Panc1 (cell line): ENCODE measurements at regions not wholly inside any gene's neighbourhood (a gene's known extent, or its start where the extent isn't known, plus 50 kb on each side); places are given as distances from the start of the nearest gene placed in this dataset.

Experiments used
- ATAC-seq: fragments of 200-7000 bp; cut with Tn5 transposase; 2 replicates; pipeline ENCODE4 v1.9.1; 2020; ENCODE audit warnings: mild to moderate bottlenecking, moderate library complexity
- BruUV-seq: library from RNA; stranded (reverse); fragments of 400-500 nt; replicated peaks from 2 replicates; lab custom pipeline; 2021; lab: Mats Ljungman, UMichigan
- CTCF ChIA-PET: fragments of 300-600 bp; sonication (Branson Sonifier 250); formaldehyde crosslinking; loops from one replicate; lab custom pipeline; 2022; ENCODE audit warnings: antibody characterized with exemption; lab: Charles Lee
- POLR2A ChIA-PET: fragments of 300-600 bp; sonication (Branson Sonifier 250); formaldehyde crosslinking; loops from one replicate; lab custom pipeline; 2022; ENCODE audit warnings: antibody characterized with exemption; lab: Charles Lee
- DNase-seq: peaks from one replicate; pipeline ENCODE4 v3.0.0-alpha.2; 2010; ENCODE audit warnings: low read depth, low spot score
- H3K27ac ChIP-seq: 2 replicates; pipeline ENCODE4 v1.5.1; 2011; ENCODE audit warnings: mild to moderate bottlenecking, low read length, inconsistent platforms
- H3K27me3 ChIP-seq: fragments of 200-500 bp; sonication (Bioruptor generic); 2 replicates; pipeline ENCODE4 v1.6.0; 2014; ENCODE audit warnings: low read length, inconsistent platforms; ENCODE audit not compliant: control insufficient read depth, insufficient read depth
- H3K36me3 ChIP-seq: fragments of 200-500 bp; sonication (Bioruptor generic); 2 replicates; pipeline ENCODE4 v1.5.1; 2014; ENCODE audit warnings: inconsistent platforms, mild to moderate bottlenecking, low read length, moderate library complexity; ENCODE audit not compliant: control insufficient read depth, insufficient read depth
- H3K4me1 ChIP-seq: 2 replicates; pipeline ENCODE4 v1.5.1; 2011; ENCODE audit warnings: inconsistent platforms, mild to moderate bottlenecking, low read length, moderate library complexity; ENCODE audit not compliant: control insufficient read depth, insufficient read depth
- H3K4me3 ChIP-seq, 2 experiments: 2 replicates each; pipeline ENCODE4 v1.5.1; 2011 to 2012; ENCODE audit warnings: low read depth in 2 of 2, low read length in 2 of 2, mild to moderate bottlenecking in 2 of 2, inconsistent platforms in 1 of 2, moderate library complexity in 1 of 2
- H3K9me3 ChIP-seq: fragments of 200-500 bp; sonication (Bioruptor generic); 2 replicates; pipeline ENCODE4 v1.5.1; 2014; ENCODE audit warnings: low read depth, mild to moderate bottlenecking, inconsistent platforms, low read length, moderate library complexity; ENCODE audit not compliant: control insufficient read depth, insufficient read depth
- POLR2AphosphoS5 ChIP-seq: IDR thresholded peaks from 2 replicates; pipeline ENCODE4 v1.6.1; 2012; ENCODE audit warnings: mild to moderate bottlenecking, low read depth, low read length, moderate library complexity
- SIN3A ChIP-seq: IDR thresholded peaks from 2 replicates; pipeline ENCODE4 v1.6.1; 2012; ENCODE audit warnings: low read depth, mild to moderate bottlenecking, low read length, moderate library complexity, borderline replicate concordance; ENCODE audit not compliant: insufficient read depth
- TCF7L2 ChIP-seq: IDR thresholded peaks from 2 replicates; pipeline ENCODE4 v1.6.1; 2011; ENCODE audit warnings: mild to moderate bottlenecking, low read depth, low read length, inconsistent platforms
- in situ Hi-C: cut with HindIII; loops from 2 replicates; pipeline ENCODE4 v1.10.0; 2016; ENCODE audit warnings: low sequenced_read_pairs, low pct_unique_long_range_greater_than_20kb
- intact Hi-C: fragments of 100-400 bp; cut with micrococcal nuclease; formaldehyde crosslinking; loops from one replicate; pipeline ENCODE4 v1.10.0; 2022; ENCODE audit not compliant: unreplicated experiment
- TF ChIP-seq, protein P1 (sequence below): fragments of 450-650 bp; IDR thresholded peaks from 2 replicates; pipeline ENCODE4 v1.5.1; 2017; ENCODE audit warnings: mild to moderate bottlenecking
- TF ChIP-seq, protein P2 (sequence below), 2 experiments: IDR thresholded peaks; 2 replicates each; pipeline ENCODE4 v1.6.1; 2011 to 2012; ENCODE audit warnings: low read depth in 2 of 2, control low read depth in 1 of 2, low read length in 1 of 2, mild to moderate bottlenecking in 1 of 2, moderate library complexity in 1 of 2; ENCODE audit not compliant: insufficient read depth in 1 of 2

DNA sequence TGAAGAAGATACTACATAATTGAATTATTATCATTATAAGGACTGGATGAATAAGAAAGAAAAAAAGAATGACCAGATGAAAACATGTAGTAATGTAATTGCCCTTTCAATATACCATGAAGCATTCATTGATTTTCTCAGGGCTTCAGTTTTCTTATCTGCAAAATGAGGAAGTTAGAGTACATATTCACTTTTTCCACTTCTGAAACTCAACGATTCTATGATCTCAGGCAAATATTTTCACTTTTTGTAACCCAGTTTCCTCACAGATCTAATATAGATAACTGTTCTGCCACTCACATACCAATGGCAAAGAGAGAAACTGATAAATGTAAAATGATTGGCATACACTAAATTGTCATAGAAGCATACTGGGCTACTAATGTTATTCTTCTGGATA is 856.6 kb upstream of the KLHL1 start:
- H3K4me3 ChIP-seq: no peak overlapping the region
- DNase-seq (no peak), ATAC-seq (no peak)
- ChIA-PET CTCF (no interaction called here), POLR2A (no interaction called here)
- no peak for TF ChIP-seq SIN3A
- TF ChIP-seq, protein P1, sequence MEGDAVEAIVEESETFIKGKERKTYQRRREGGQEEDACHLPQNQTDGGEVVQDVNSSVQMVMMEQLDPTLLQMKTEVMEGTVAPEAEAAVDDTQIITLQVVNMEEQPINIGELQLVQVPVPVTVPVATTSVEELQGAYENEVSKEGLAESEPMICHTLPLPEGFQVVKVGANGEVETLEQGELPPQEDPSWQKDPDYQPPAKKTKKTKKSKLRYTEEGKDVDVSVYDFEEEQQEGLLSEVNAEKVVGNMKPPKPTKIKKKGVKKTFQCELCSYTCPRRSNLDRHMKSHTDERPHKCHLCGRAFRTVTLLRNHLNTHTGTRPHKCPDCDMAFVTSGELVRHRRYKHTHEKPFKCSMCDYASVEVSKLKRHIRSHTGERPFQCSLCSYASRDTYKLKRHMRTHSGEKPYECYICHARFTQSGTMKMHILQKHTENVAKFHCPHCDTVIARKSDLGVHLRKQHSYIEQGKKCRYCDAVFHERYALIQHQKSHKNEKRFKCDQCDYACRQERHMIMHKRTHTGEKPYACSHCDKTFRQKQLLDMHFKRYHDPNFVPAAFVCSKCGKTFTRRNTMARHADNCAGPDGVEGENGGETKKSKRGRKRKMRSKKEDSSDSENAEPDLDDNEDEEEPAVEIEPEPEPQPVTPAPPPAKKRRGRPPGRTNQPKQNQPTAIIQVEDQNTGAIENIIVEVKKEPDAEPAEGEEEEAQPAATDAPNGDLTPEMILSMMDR: no peak
- TF ChIP-seq POLR2AphosphoS5: no peak
- TF ChIP-seq, protein P2, sequence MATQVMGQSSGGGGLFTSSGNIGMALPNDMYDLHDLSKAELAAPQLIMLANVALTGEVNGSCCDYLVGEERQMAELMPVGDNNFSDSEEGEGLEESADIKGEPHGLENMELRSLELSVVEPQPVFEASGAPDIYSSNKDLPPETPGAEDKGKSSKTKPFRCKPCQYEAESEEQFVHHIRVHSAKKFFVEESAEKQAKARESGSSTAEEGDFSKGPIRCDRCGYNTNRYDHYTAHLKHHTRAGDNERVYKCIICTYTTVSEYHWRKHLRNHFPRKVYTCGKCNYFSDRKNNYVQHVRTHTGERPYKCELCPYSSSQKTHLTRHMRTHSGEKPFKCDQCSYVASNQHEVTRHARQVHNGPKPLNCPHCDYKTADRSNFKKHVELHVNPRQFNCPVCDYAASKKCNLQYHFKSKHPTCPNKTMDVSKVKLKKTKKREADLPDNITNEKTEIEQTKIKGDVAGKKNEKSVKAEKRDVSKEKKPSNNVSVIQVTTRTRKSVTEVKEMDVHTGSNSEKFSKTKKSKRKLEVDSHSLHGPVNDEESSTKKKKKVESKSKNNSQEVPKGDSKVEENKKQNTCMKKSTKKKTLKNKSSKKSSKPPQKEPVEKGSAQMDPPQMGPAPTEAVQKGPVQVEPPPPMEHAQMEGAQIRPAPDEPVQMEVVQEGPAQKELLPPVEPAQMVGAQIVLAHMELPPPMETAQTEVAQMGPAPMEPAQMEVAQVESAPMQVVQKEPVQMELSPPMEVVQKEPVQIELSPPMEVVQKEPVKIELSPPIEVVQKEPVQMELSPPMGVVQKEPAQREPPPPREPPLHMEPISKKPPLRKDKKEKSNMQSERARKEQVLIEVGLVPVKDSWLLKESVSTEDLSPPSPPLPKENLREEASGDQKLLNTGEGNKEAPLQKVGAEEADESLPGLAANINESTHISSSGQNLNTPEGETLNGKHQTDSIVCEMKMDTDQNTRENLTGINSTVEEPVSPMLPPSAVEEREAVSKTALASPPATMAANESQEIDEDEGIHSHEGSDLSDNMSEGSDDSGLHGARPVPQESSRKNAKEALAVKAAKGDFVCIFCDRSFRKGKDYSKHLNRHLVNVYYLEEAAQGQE (IDR thresholded peaks at IDR 0.05; ENCODE audit: insufficient read depth in 1 of 2, low read depth in 2 of 2, low read length in 1 of 2): no peak
- TF ChIP-seq TCF7L2: no peak
- in situ Hi-C loops: no loop called here
- H3K4me1 ChIP-seq: no peaks in the 10 kb centered on the region
- no peaks in the 10 kb centered on the region for H3K9me3 ChIP-seq
- H3K36me3 ChIP-seq: no peaks in the 10 kb centered on the region
- no TSS peak for BruUV-seq
- no peak overlapping the region for H3K27ac ChIP-seq
- intact Hi-C loops: no loop called here
- H3K27me3 ChIP-seq: no peaks in the 10 kb centered on the region

DNA sequence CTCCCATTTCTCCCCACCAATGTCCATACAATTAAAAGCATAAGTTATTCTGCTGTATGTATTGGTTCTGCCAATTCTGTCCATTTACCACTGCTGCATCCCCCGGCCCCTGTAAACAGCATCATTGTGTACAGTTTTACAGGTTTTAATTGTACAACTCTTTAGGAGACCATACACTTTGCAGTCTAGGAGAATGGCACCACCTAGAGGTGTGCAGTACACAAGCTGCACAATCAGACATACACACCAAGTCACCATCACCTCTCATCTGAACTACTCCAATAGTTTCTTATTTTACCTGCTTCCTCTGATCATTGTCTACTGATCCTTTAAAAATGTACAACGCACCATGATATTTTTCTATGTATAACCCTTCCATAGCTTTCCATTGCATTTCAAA is 855.9 kb upstream of the KLHL1 start:
- in situ Hi-C loops: no loop called here
- no peak overlapping the region for H3K4me3 ChIP-seq
- no peaks in the 10 kb centered on the region for H3K36me3 ChIP-seq
- TF ChIP-seq, protein P1: peak; percentile 21; the same call in 1 of the 2 replicates
- no peak for TF ChIP-seq POLR2AphosphoS5
- intact Hi-C loops: no loop called here
- ChIA-PET CTCF (no interaction called here), POLR2A (no interaction called here)
- H3K4me1 ChIP-seq: no peaks in the 10 kb centered on the region
- no peaks in the 10 kb centered on the region for H3K27me3 ChIP-seq
- BruUV-seq: no TSS peak
- no peak for ATAC-seq
- H3K9me3 ChIP-seq: no peaks in the 10 kb centered on the region
- no peak for DNase-seq
- H3K27ac ChIP-seq: no peak overlapping the region
